Stimulated activated CD4-positive, alpha-beta T cell treated with anti-CD3 and anti-CD28 coated beads, Interleukin-15, amount 100 ng/mL, for 1 hour (primary cell): ENCODE measurements at regions not wholly inside any gene's neighbourhood (a gene's known extent, or its start where the extent isn't known, plus 50 kb on each side); places are given as distances from the start of the nearest gene placed in this dataset.

ENCODE experiments used
- DNase-seq, 2 donors: peaks; one replicate each; pipeline ENCODE4 v3.0.0-alpha.2; 2020; ENCODE audit warnings: low read depth in 1 of 2, low spot score in 1 of 2

GRCh38 chr14:48452437-48452995, 777.1 kb upstream of the MDGA2 start:
- DNase-seq = no peak

DNA sequence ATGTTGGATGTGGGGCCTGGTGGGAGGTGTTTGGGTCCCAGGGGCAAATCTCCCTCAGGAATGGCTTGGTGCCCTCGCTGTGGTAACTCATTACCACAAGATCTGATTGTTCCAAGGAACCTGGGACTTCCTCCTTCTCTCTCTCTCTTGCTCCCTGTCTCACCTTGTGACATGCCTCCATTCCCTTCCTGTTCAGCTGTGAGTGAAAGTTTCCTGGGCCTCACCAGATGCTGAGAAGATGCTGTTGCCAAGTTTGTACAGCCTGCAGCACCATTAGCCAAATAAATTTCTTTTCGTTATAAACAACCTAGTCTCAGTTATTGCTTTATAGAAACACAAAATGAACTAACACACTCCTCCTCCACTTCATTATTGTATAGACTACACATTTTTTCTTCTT, 759.8 kb upstream of the MDGA2 start:
- DNase-seq = no peak

- DNase-seq = no peak
Measured at GRCh38 chr14:48430805-48431204, 755.4 kb upstream of the MDGA2 start.

DNA sequence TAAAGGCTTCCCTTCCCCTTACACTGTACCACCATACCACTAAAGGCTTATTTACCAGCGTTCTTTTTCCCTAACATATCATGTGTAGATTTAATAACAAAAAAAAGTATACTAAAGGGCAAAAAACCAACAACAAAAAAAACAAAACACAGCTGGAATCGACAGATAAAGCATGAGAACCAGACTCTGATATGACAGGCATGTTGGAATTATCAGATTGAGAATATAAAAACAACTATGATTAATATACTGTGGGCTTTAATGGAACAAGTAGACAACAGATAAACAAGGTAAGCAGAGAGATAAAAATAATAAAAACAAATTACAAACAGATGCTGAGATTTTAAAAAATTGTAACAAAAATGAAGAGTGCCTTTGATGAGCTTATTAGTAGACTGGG, 754.1 kb upstream of the MDGA2 start:
- DNase-seq = no peak

DNA sequence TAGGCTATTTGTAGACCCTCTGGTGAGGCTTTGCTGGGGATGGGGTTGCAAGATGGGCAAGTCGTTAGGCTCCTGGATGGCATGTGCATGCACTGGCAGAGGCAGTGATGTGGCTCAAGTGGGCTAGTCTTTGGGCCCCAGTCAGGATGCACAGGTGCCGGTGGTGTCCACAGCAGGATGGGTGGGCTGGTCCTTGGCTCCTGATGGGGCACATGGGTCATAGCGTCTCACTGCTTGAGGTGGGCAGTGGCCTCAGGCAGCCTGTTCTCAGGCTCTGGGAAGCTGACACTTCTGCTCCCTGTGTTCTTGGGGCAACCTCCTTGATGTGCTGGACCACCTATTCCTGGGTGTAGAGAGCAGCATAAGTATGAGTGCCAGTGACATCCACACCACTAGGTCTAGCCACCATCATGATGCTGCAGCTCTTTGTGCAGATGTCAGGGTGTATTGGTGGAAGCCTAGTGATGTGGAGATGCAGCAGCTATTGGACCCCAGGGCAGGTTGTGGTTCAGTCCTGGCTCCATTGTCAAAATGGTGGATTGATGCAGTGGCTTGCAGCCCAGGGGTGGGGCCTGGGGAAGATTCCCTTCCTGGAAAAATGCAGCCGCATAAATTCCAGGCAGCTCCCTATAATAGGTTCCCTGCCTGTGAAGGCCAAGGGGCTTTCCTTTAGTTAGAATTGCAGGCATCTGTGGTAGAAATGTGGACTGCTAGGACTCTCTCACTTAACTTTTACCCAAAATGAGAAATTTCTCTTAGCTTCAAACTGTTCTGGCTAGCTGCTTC, 742.5 kb upstream of the MDGA2 start:
- no peak for DNase-seq

GRCh38 chr14:48401321-48401720, 725.9 kb upstream of the MDGA2 start:
- DNase-seq = no peak

DNA sequence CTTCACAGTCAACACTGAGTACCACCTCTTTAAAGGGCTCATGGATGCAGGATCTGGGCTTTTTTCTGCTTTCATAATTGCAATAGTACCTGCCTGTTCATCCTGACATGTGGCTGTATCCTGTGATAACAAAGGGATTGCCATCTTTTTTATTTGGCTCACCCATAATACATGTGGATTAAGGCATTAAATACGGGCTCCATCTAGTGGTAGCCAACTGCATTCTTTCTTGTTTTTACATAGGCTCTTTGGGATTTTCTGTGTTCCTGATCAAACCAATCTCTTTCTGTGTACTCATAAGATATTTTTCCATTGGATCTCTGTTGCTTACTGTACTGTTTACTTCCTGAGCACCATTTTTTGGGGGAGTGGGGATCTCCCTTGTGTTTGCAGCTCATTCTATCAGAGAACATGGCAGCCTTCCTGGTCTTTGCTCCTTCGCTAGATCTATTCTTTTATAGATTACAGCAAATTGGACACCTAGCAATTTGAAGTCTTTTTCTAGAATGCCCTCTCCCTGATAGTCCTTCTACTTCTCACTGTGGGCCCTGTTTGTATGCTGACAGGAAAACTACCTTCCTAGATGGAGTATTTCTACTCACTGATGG, 723.4 kb upstream of the MDGA2 start:
- DNase-seq = no peak

DNA sequence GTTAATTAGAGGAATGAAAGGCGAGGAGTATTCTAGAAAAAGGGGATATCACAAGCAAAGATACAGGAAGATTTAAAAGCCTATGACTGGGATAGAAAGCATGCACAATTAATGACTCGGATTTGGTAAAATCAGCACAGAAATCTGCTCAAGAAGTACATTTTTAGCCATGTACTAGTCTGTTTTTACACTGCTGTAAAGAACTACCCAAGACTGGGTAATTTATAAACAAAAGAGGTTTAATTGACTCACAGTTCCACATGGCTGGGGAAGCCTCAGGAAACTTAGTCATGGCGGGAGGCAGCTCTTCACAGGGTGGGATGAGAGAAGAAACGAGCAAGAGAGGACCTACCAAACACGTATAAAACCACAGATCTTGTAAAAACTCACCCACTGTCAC, 716.3 kb upstream of the MDGA2 start:
- no peak for DNase-seq

DNA sequence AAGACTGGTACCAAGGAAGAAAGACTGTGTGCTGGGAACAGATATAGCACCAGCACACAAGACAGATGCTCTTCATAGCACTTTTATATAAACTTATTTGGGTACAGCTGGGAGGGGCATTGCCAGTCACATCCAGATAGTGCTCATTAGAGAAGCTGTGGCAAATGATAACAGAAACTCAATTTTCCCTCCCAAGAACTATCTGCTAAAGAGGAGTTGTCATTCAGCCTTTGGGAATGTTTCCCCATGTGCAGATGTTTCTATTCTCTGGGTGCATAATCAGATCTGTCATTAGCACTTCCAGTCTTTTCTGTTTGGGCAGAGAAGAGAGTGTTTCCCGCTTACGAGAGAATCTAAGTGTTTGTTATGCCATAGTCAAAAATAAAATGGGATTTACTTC, 714.9 kb upstream of the MDGA2 start:
- no peak for DNase-seq

DNA sequence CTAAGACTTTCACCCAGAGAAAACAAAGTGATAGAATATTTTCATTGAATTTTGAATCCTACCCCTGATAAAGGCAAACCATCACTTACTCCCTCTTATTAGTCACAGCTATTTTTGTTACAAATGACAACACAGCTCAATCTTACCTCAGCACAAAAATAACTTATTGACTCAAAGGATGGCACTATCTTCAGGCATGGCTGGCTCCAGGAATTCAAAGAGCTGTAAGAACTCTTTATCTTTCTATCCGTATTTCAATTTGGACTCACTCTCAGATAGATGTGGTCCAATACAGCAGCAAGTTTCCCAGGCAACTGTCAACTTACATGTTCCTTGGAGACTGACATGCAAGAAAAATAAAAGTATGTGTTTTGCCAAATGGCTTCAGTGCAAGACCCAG, 709.4 kb upstream of the MDGA2 start:
- no peak for DNase-seq

DNA sequence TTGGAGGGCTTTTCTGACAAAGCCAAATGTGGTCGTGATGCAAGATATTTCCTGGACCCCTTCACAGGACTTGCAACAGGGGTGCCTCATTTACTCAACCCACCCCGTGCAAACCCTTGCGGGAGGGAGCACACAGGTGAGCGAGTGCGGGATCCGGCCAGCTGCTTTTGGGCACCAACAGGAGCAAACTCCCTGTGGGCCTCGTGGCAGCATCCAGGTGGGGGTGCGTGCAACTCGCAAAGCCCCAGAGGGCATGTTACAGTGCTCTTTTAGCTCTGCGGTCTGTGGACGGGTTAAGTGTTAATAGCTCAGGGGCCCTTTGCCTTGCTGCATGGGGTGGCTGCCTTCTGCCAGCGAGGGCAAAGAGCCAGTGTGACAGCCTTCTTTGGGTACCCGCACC, 707.6 kb upstream of the MDGA2 start:
- DNase-seq = no peak

DNA sequence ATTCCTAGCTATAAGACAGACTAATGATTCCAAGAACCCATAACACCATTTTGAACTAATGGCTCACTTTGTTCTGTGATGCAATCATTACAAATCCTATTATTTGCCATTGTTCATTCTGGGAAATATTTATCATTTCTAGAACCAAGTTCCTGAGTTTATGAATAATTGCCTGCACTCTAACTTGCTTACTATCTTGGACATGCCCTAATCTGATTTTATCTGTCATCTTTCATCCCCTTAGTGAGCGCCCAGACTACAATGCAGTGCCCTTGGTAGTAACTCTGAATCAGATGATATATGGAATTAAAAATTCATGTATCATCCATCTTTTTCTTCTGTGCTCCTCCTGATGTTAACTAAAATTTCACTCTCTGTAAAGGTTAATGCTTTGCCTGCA, 703.1 kb upstream of the MDGA2 start:
- DNase-seq = no peak

DNA sequence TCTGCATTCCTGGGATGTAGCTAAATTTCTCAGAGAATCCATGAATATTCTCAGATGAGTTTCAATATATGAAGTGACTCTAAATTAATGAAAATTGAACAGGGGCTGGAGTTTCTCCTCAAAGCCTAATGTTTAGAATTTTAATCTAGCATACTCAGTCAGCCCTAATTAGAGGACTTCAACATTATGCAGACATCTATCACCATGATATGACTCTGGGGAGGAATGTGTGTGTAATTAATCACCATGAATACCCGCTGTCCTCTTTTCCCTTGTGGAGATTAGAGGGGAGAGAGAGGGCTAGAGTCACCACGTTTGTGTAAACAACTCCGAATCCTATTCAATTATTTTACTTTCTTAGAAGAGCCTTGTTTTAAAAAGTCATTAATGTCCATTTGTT, 698.6 kb upstream of the MDGA2 start:
- DNase-seq = no peak

- no peak for DNase-seq
Measured at GRCh38 chr14:48350971-48351370, 675.6 kb upstream of the MDGA2 start.

- no peak for DNase-seq
Measured at GRCh38 chr14:48349689-48350088, 674.3 kb upstream of the MDGA2 start.

GRCh38 chr14:48341069-48341468, 665.7 kb upstream of the MDGA2 start:
- no peak for DNase-seq

DNA sequence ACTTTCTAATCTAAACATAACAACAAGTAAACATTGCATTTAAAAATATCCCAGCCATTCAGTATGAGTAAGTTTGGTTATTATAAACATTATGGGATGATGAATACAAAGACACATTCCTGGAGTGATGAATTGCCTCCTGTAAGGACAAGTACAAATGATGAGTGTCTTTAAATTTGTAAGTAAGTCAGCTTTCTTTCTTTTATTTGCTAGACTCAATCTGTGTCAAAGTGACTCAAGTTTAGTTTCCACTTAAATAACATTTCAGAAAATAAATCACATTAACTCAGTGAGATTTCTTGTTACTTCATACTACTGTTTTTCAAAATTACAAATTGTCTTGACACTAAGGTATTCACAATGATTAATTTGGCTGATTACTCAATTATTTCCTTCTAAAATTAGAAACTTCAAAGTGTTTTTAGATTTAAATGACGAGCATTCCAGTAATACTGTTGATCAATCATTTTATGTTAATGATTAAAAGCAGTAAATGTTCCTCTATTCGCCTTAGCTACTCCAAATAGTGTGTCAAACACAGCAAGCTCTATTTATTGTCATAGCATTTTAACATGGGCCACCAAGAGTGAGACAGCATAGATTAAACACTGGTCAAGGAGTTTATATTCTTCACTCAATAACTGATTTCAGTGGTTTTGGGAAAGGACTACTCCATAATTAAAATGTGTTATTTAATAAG, 658.0 kb upstream of the MDGA2 start:
- DNase-seq = no peak

DNA sequence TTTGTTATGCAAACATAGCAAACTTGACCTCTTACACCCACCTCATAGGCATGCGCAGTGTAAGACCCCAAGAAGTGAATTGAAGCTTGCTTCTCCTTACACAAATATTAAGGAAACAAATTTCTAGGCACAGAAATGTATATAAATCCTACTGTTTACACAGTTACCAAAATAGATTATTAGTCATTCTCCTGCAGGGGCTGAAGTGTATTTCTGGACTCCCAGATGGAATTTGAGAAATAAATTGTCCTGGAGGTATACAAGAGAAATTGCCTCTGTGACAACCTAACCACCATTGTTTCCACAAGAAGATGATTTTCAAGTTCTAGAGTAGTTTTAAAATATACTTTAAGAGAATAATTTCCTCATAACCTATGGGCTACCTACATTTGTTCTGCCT, 656.0 kb upstream of the MDGA2 start:
- no peak for DNase-seq

DNA sequence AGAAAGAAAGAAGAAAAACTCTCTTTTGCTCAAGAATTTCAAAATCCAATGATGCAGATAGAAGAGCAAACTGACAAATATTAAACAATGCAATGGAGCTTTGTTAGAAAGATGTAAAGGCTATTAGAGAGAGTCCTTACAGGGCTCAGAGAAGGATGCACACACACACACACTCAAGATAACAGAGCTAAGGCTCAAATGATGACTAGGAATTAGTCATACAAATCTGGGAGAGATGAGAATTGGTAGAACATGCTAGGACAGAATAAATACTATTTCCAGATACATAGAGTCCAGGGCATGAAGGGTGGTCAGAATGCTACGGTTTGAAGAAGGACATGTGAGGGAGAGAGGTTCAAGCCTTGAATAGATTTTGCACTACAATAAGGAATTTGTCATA, 650.1 kb upstream of the MDGA2 start:
- DNase-seq = no peak

- no peak for DNase-seq
Measured at GRCh38 chr14:48323665-48324064, 648.3 kb upstream of the MDGA2 start.

GRCh38 chr14:48319823-48320222, 644.4 kb upstream of the MDGA2 start:
- no peak for DNase-seq

DNA sequence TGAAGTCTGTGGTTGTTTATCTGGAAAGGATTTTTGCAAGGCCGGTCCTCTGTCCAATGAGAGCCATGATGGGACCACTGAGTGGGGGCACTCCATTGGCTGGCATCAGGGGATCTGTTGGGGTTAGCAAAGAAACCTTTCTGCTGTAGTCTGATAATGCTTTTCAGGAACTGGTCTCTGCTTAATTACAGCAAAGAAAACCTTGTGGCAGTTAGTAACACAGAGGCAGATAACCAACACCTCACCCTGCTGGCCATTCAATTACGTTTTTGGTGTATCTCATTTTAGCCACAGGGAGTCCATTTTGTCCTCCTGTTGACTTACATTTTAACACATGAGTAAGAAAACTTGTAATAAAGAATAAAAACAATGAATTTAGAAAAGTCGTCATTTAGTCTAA, 629.3 kb upstream of the MDGA2 start:
- no peak for DNase-seq
